GM19351 (cell line): ENCODE measurements at regions not wholly inside any gene's neighbourhood (a gene's known extent, or its start where the extent isn't known, plus 50 kb on each side); places are given as distances from the start of the nearest gene placed in this dataset.

Experiments used
- ATAC-seq: cut with Tn5 transposase; IDR thresholded peaks from one replicate; pipeline ENCODE4 v1.9.1; 2021; ENCODE audit warnings: mild to moderate bottlenecking, moderate library complexity; ENCODE audit not compliant: unreplicated experiment

DNA sequence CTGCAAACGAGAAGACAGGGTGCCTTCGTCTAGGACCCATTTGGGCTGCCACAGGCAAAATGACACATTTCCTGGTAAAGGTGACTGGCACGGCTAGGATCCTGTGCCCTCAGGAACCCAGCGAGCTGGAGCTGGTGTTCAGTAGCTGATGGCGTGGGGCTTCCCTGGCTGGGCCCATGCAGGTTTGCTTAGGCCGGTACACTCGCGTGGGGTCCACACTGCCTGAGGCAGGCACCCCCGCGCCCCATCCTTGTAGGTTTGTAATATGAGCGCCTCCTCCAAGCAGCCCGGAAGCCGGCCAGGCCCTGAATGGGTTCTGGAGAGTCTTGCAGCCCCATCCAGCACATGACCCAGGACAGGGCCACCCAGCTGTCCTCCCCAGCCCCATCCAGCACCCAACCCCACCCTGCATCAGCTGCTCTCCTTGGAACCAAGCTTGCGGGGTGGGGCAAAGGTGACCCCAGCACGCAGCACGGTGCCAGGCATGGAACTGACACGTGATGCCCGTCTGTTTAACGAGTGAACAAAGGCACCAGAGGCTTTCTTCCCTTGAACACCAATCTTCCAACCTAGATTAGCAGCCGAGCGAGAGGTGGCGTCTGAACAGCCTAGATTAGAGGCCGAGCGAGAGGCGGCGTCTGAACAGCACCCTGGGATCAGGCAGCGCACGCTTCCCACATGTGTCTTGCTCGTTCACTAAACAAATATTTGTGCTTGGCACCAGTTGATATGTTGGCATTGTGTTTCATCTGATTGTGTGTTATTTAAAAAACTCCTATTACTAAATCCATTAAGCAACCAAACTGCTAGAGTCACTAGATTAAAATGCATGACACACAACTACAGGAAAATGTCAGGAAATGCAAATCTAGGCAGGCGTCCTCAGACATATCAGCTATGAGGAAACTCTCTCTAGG, 112.1 kb downstream of the DLL1 start:
- ATAC-seq: no peak

- ATAC-seq: no peak
Measured at GRCh38 chr6:170177772-170178560, 112.9 kb downstream of the DLL1 start.

DNA sequence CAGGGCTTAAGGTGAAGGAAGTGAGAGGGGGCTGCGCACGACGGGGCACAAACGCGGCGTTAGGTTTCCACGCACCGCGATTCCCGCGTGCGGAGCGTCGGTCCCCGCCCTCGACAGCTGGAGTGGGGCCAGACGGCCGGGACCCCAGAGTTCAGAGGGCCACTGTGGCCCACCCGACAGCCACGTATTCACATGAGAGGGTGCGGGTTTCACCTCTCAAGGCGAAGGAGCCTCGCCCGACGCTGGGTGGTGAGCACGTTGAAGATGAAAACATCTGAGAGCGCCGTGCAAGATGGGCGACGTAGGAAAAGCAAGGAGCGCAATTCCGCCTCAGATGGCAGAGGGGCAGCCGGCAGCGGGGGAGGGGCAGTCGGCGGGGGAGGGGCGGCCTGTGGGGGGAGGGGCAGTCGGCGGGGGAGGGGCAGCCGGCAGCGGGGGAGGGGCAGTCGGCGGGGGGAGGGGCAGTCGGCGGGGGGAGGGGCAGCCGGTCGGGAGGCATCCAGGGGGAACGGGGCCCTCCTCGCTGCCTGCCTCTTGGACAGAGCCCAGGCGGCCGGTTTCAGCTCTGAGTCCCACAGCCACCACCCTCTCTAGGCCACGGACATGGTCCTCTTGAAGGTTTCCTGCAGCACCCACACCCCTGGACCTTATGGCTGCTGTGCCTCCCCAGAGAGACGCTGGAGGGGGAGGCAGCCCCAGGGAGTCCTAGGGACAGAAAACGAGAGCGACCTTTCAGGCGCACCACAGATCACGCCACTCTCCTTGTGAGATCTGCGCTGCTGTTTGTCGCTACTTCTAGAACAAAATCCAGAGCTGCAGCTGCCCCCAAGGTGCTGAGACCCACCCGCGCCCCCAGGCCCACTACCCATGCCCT, 113.7 kb downstream of the DLL1 start:
- ATAC-seq: no peak

GRCh38 chr6:170176136-170176897, 114.6 kb downstream of the DLL1 start:
- no peak for ATAC-seq

DNA sequence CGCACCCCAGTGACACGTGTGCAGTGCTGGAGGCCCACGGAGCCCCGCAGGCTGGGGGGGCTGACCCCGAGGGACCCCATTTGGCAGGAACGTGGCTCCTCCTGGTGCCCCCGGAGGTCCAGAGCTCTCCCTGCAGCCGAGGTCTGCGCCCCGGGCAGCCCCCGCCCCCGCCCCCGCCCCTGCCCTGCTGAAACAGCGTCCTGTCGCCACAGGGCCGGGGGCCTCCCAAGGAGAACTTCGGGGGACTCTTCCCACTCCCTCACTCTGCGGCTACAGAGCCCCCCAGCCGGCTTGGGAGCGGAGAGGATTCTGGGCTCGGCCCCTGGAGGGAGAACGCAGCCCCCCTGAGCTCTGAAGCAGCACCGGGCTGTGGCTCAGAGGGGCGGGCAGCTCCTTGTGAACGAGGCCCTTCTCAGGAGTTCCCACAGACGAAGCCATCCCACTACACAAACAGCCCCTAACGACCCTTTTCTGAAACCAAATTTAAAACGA, 115.2 kb downstream of the DLL1 start:
- no peak for ATAC-seq

GRCh38 chr6:170174771-170175643, 115.9 kb downstream of the DLL1 start:
- ATAC-seq: no peak

DNA sequence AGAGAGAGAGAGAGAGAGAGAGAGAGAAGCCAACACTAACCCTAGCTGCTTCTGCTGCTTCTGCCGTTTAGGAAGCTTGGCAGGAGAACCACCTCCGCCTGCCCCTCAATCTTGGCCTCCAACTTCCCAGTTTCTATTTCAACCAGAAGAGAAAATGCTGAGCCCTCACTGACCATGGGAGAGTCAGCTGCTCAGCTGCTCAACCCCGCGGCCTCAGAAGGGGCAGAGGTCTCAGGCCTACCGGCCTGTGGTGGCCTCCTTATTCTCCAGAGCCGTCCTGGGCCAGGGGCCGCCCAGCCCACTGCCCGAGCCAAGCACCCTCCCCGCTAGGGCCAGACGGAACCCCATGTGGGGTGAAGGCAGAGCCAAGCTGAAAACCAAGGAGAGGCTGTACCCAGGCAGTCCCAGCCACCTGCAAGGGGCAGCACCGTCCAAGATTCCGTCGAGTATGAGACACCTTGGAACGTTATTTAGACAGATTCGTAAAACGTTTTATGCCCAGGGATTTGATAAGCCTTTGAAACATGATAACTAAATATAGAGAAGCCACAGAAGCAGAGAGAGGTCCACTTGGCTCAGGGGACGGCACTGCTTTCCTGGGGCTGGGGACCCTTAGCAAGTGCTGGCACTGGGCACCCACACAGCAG, 116.6 kb downstream of the DLL1 start:
- ATAC-seq: no peak

DNA sequence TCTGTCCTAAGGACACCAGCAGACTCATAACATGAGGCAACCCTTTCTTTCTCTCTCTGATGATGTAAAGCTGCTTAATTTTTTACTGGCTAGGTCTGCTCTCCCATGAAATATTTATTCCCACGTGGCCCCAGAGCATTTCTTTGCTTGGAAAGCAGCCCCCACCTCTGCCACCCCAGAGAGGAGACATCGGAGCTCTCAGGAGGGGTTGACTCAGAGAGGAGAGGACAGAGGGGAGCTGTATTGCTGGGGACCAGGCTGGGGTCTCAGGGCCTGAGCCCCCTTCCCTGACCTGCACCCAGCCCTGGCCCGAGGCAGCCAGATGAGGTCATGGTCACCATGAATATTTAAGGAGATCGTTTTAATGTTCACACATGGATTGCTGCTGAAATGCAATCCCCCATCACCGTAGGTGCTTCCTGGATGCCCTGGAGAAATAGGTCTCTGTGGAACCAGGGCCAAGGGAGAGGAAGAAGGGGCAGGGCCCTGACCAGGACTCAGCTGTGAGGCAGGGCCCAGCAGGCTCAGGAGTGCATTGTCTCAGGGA, 117.5 kb downstream of the DLL1 start:
- ATAC-seq: no peak

- no peak for ATAC-seq
Measured at GRCh38 chr6:170172825-170173256, 118.0 kb downstream of the DLL1 start.

GRCh38 chr6:170172392-170172791, 118.5 kb downstream of the DLL1 start:
- ATAC-seq: no peak

GRCh38 chr6:170167657-170168159, 123.2 kb downstream of the DLL1 start:
- ATAC-seq: no peak

- no peak for ATAC-seq
Measured at GRCh38 chr6:170166511-170167122, 124.3 kb downstream of the DLL1 start.

GRCh38 chr6:170165471-170166117, 125.3 kb downstream of the DLL1 start:
- no peak for ATAC-seq

DNA sequence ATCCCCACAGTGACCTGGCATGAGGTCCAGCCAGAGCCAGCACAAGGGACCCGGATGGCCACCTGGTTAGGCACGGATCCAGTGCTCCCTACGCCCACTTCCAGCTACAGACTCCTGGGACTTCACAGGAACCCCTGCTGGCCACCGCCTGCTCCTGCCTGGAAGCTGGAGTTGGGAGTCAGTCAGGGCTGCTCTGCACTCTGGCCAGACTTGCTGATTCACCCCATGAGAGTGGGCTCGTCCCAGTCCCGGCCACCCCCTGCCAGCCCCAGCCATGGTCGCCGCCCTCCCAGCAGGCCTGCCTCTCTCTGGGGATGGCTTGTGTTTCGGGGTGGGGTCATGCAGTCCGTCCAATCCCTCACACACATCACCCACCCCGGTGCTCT, 125.8 kb downstream of the DLL1 start:
- ATAC-seq: no peak

GRCh38 chr6:170164271-170164900, 126.5 kb downstream of the DLL1 start:
- no peak for ATAC-seq

GRCh38 chr6:170163405-170164170, 127.3 kb downstream of the DLL1 start:
- no peak for ATAC-seq
